ENCODE measurements at regions not wholly inside any gene's neighbourhood (a gene's known extent, or its start where the extent isn't known, plus 50 kb on each side); places are given as distances from the start of the nearest gene placed in this dataset.
"Not testable (repeated sequence)": the region's sequence is repeated elsewhere in the genome, so short reads cannot be mapped to it uniquely, and the experiment has no call there.

DNA sequence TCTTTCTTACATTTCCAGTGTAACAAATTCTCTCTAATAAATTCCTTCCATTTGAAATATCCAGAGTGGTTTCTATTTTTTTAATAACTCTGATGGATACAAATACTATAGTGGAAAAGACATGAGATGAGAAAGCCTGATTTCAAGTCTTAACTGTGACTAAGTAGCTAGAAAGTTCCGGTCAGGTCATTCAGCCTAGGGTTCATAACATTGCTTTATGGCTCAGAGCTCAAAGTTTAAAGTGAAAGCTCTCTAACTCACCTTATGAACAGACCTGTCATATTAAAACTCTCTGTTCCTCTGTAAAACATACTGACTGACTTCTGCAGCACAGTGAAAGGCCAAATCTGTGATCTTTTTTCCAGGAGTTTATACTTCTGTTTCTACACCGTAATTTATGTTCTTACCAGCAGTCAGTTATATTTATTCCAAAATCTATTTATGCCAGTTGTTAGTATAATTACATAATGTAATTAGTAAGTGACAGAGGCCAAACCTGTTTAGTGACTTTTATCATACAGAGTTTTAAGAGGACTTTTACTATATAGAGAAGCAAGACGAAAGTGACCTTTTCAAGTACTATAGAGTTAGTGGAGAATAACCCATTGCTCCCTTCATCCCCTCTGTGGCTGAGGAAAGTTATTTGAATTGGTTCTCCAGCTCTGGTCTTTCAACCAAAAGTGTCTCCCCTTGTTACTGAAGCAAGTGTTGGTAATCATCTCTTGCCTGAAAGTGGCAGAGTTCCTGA, 118.8 kb upstream of the PDE1A start:
- no peak for DNase-seq (ENCODE audit: extremely low read depth in 1 of 11, low read depth in 9 of 11, low spot score in 4 of 11)

DNA sequence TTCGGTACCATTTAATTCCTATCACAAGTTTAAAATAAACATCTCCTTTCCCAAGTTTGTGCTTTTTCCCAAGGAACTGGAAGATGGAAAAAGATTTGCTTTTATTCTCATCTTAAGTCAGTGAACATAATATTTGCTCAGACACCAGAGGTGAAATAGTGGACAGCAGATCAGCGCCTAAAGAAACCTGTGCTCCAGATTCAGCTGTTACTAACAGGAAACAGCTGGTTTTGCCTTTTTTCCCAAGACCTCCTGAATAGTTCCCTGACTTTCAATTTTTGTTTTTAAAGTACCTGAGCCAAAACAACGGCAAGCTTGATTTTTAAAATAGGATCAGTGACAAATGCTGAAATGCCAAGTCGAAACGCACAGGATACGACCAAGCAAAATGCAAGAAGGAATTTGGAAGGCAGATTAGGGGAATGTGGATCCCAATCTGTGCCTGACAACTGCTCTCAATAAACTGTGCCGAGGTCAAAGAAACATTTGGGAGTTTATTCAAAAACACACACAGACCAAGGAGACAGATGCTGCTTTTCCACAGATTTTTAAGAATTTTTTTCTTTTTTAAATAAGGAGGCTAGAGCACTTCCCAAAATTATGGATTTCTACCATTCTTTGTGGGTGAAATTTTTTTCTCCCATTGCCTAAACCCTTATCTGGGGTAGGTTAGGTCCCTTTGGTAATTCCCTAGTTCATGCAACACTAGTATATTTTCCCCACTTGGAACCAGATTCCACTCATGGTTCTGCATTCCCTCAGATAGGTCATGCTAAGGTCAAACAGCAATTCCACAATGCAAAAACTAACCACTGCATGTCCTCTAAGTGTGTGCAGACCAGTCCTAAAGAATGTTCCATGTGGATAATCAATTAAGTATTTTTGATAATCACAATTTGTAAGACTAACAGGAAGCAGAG, 121.5 kb upstream of the PDE1A start:
- no peak for DNase-seq (ENCODE audit: extremely low read depth in 1 of 11, low read depth in 9 of 11, low spot score in 4 of 11)

DNA sequence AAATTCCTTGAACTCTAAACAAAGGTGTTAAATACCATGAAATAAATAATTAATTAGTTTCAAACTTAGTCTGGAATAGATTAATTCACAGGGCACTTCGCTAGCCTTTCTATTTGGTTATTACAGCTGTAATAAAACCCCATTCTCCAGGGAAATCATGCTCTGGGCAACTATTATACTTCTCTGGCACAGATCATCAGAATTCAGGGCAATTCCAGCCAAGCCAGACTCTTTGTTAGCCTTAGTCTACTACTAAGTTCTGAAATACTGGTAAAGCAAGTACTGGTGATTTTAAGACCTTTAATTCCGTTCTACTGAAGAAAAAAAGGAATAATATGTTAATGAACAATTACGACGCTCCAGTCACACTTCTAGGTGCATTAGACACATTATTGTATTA, 123.4 kb upstream of the PDE1A start:
- DNase-seq (ENCODE audit: extremely low read depth in 1 of 11, low read depth in 9 of 11, low spot score in 4 of 11), result no peak

DNA sequence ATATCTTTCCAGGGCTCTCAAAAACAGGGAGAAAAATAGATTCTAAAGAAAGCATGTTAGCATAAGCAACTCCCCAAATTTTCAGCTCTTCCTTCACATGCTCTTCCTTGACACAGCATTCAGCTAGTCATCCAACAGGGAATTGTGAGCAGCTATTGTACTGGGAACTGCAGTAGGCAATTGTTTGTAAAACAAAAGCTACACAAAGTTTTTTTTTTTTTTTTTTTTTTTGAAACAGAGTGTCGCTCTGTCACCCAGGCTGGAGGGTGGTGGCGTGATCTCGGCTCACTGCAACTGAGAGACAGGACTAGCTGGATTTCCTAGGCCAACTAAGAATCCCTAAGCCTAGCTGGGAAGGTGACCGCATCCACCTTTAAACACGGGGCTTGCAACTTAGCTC, 125.4 kb upstream of the PDE1A start:
- DNase-seq (ENCODE audit: extremely low read depth in 1 of 11, low read depth in 9 of 11, low spot score in 4 of 11), result not testable (repeated sequence)

DNA sequence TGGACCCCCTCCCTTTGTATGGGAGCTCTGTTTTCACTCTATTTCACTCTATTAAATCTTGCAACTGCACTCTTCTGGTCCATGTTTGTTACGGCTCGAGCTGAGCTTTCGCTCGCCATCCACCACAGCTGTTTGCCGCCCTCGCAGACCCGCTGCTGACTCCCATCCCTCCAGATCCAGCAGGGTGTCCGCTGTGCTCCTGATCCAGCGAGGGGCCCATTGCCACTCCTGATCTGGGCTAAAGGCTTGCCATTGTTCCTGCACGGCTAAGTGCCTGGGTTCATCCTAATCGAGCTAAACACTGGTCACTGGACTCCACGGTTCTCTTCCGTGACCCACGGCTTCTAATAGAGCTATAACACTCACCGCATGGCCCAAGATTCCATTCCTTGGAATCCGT, 125.9 kb upstream of the PDE1A start:
- DNase-seq (ENCODE audit: extremely low read depth in 1 of 11, low read depth in 9 of 11, low spot score in 4 of 11), result not testable (repeated sequence)

DNA sequence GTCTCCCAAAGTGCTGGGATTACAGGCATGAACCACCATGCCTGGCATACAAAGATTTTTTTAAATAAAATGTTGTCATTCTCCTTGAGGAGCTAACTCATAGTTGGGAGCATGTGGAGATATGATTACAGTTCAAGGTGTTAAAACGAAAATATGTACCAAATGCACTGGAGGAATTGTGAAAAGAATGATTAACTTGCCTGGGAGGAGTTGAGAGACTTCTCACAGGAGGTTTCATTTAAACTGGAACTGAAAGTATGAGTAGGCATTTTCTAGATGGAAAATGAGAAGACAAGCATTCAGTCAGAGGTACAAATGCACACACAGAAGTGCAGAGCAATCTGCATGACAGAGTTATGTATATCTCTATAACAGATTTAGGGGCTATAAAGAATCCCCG, 126.6 kb upstream of the PDE1A start:
- no peak for DNase-seq (ENCODE audit: extremely low read depth in 1 of 11, low read depth in 9 of 11, low spot score in 4 of 11)

DNA sequence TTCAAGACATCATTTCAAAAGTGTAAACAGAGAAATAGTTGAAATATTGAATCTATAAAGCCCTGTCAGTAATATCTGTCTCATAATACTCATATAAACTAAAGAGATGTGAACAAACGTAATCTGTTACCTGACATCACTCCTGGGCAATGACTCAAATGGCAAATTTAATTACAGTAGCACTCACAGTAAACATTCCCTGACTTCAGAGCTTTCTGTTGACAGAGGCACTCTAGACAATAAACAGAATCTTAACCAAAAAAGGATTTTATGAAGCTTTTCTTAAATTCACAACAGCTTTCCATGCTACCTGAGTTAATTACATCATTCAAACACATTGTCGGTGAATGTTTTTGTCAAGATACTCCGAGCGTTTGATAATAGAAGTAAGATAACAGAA, 128.1 kb upstream of the PDE1A start:
- DNase-seq (ENCODE audit: extremely low read depth in 1 of 11, low read depth in 9 of 11, low spot score in 4 of 11), result no peak

DNA sequence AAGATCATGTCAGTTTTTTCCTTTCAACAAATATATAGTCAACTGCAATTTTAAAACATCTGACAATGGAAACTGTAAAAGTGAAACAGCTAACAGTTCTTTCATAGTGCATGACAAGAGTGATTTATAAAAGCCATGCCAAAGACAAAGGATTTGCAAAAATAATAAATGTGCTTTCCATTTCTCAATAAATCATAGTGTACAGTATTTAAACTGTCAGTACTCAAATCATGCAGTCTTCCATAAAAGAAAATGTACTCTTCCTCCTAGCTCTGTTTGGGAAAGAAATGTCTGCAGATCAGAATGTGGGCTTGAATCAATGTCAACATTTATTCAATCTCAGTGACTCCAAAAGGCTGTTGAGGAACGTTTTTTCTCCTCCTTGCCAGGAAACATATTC, 131.7 kb upstream of the PDE1A start:
- no peak for DNase-seq (ENCODE audit: extremely low read depth in 1 of 11, low read depth in 9 of 11, low spot score in 4 of 11)

DNA sequence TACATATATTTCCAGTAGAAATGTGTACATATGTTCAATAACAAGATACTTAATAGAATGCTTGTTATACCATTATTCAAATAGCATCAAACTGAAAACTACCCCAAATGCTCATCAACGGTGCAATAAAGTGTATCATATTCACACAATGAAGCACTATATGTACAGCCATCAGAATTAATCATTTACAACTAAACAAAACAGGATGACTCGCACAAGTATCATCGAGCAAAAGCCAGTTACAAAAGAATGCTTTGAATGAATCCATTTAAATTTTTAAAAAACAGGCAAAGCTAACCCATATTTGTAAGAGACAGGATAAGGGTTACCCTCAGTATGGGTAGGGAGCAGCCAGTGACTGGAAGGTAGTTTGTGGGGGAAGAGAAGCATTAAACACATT, 132.8 kb upstream of the PDE1A start:
- no peak for DNase-seq (ENCODE audit: extremely low read depth in 1 of 11, low read depth in 9 of 11, low spot score in 4 of 11)

DNA sequence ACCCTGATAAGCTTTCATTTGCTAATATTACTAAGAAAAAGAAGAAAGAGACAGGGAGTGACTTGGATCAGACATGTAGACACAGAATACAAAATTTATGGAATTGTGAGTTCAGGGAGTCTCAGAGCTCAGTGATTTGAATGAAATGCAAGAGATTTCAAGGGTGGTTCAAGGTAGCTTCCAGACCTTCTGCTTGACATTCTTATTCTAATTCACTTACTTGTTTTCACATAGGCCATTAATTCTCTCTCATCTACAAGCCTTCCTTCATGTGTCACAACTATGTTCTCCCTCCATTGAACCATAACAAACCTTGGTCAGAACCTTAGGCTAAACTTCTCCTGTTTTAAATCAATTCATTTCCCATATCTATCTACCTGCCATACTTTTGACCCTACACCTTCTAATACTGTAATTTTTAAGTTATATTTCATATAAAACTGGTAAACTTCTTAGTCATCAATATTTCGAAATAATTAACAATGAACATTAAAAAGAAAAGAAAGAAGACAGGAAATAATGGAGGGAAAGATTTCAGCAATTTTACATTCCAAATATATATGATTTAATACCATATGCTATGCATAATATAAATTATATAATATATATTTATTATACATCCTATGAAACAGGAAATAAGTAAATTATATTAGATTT, 139.2 kb upstream of the PDE1A start:
- no peak for DNase-seq (ENCODE audit: extremely low read depth in 1 of 11, low read depth in 9 of 11, low spot score in 4 of 11)

DNA sequence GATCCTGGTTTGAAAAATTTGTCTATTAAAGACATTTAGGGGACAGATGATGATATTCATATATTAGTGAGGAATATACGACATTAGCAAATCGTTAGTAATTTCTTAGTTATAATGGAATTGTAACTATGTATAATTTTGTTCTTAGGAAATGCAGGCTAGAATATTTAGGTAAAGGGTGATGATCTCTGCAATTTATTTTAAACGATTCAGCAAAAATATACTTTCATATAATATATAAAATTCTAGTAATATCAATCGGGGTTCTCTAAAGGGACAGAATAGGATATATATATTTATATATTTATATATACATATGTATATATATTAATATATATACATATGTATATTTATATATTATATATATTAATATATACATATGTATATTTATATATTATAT, 142.5 kb upstream of the DNAJC10 start:
- no peak for DNase-seq (ENCODE audit: extremely low read depth in 1 of 11, low read depth in 9 of 11, low spot score in 4 of 11)

DNA sequence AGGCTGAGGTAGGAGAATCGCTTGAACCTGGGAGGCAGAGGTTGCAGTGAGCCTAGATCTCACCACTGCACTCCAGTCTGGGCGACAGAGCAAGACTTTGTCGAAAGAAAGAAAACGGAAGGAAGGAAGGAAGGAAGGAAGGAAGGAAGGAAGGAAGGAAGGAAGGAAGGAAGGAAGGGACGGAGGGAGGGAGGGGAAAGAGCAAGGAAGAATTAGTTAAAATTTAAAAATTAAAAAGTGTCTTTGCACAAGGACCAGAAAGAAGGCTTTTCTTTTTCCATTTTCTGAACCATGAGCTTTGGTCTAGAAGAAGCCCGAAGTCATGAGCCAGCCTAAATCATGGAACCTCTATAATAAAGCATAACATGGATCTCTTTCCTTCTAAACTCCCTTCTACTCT, 138.2 kb upstream of the DNAJC10 start:
- DNase-seq (ENCODE audit: extremely low read depth in 1 of 11, low read depth in 9 of 11, low spot score in 4 of 11), result no peak

DNA sequence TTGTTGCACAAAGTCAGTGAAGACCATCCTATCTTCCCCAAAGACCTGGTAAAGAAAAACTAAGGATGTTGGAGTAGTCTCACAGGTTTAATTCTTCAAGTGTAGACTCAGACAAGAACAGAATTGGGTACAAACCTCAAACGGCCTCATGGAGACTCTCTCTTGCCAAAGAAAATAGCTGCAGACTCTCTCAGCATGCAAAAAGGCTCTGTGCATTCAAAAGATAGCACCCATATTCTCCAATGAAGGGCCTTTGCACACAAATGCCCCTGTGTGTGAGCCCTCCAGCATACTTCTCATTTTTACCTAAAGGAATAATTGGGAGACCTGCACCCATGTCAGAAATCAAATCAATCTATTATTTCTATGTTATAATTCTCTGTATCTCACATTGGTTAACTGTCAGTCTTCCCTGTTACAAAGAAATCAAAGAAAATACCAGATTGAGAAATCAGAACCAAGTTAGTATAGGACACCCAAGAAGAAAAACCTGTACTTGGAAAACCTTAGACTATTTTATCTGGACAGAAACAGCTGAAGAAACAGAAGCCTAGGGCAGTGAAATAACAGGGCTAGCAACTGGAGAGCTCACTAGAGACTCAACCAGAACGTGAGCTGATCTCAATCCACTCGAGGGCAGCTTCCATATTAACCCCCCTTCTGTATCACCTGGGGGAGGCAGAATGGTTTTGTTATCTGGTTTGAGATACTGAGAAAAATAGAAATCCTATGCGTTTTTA, 134.7 kb upstream of the DNAJC10 start:
- no peak for DNase-seq (ENCODE audit: extremely low read depth in 1 of 11, low read depth in 9 of 11, low spot score in 4 of 11)

DNA sequence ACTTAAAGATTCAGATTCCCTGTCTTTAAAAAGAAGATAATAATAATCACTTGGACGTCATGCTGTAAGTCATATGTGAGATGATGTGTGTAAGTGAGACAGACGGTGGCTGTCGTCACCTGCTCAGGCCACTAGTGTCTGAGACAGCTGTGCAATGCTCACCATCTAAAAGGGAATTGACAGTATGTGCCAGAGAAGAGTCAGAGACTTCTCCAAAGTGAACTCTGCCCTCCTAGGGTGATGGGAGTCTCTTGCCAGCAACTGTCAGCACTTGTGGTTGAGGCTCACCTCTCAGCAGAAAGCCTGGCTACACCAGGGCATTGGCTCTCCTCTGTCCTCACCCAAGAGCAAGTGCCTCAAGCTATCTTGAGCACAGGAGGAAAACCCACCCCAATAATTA, 131.6 kb upstream of the DNAJC10 start:
- no peak for DNase-seq (ENCODE audit: extremely low read depth in 1 of 11, low read depth in 9 of 11, low spot score in 4 of 11)

DNA sequence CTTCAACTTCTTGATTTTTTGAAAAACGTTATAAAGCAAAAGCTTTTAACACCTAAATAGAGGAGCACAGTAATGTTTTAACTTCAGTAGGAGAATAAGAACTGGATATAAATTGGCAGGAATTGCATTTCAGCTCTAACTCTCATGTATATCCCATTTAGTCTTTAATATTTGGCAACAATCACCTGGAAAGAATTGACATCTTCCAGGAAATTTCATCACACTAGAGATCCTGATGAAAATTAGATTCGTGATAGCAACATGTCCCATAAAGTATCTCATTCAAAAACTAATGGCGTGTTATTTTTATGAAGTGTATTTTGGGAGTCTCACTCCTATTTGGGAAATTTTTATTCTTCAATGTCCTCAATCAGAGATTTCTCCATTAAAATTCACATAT, 131.1 kb upstream of the DNAJC10 start:
- DNase-seq (ENCODE audit: extremely low read depth in 1 of 11, low read depth in 9 of 11, low spot score in 4 of 11), result no peak

DNA sequence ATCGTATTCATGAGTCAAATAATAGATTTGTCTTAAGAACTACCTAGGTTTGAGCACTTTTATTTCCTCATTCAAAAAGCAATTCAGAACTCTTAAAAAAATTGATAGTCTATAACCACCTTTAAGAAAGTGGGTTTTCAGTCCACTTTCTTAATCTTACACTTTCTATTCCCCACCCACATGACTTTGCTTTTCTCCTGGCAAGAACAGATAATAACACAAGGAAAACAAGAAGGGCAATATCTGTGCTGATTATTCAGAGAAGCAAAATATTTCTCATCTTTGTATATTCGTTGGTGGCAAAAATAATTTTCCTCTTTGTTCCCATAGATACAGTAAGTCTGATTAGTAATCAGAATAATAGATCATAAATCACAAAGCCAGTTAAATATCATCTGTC, 130.6 kb upstream of the DNAJC10 start:
- DNase-seq (ENCODE audit: extremely low read depth in 1 of 11, low read depth in 9 of 11, low spot score in 4 of 11), result no peak

DNA sequence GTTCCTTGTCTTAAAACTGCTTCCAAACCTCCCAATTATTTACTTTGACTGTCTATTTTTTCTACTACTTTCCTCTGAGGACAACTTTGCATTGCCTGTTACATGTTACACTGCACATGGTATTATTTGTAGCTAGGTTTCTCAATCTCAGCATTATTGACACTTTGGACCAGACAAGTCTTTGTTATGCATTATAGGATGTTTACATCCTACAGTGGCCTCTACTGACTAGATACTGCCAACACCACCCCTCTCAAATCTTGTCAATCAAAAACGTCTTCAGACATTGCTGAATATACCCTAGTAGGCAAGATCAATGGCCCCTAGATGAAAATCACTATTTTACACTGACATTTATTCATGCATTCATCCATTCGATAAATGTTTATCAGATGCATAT, 129.6 kb upstream of the DNAJC10 start:
- no peak for DNase-seq (ENCODE audit: extremely low read depth in 1 of 11, low read depth in 9 of 11, low spot score in 4 of 11)

DNA sequence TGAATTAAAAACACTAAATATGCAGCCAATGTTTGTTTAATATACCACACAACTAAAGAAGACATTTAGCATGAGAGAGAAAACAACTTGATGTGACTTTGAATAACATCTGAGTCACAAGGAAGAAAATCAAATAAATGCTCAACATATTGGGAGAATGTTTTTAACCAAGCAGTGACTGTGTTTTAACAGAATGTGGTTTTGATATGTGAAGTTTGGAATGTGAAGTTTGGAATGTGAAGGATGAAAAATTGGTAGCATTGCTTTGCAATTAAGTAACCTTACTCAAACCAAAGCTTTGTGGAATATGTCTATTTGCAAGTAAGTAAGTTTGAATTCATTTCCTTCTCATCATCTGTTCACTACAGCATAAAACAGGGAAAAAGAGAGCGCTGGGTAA, 128.2 kb upstream of the DNAJC10 start:
- DNase-seq (ENCODE audit: extremely low read depth in 1 of 11, low read depth in 9 of 11, low spot score in 4 of 11), result no peak

DNA sequence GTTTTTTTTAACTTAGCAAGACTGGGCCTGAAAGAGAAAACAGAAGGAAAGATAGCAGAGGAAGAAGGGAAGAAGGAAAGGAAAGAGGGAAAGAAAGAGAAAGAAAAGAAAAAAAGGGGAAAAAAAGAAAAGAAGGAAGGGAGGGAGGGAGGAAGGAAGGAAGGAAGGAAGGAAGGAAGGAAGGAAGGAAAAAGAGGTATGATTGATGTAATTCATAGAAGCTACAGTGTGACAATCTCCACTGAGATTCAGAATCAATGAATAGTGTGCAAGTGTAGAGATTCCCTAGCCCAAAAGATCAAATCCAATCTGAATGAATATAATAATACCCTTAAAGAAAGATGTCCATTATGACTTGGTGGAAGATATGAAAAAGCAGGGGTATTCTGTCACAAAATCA, 126.9 kb upstream of the DNAJC10 start:
- DNase-seq (ENCODE audit: extremely low read depth in 1 of 11, low read depth in 9 of 11, low spot score in 4 of 11), result no peak

All from renal cortex interstitium (tissue), 11 donors.